HuH-7 (cell line): ENCODE measurements at regions not wholly inside any gene's neighbourhood (a gene's known extent, or its start where the extent isn't known, plus 50 kb on each side); places are given as distances from the start of the nearest gene placed in this dataset.
"Not testable (repeated sequence)": the region's sequence is repeated elsewhere in the genome, so short reads cannot be mapped to it uniquely, and the experiment has no call there.

ENCODE experiments used
- DNase-seq: peaks from one replicate; pipeline ENCODE4 v3.0.0; 2011; ENCODE audit warnings: low spot score

DNA sequence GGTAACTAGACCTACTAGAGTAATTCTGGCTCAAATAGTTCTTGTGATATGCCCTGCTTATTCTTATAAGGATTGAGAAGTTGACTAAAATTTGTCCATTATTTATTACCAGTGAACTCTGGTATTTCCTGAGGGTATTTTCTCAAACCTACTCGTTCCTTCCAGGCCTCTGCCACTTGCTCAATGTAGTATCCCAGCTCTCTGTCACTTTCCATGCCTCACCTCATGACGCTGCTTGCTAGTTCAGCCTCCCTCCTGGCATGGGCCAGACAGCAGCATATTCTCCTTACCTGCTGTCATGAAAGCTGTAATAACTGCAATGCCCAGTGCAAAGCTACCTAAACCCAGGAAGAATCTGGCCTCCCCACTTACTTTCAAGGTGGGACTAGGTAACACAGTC, 602.9 kb upstream of the ADAMTS5 start:
- DNase-seq, result no peak

DNA sequence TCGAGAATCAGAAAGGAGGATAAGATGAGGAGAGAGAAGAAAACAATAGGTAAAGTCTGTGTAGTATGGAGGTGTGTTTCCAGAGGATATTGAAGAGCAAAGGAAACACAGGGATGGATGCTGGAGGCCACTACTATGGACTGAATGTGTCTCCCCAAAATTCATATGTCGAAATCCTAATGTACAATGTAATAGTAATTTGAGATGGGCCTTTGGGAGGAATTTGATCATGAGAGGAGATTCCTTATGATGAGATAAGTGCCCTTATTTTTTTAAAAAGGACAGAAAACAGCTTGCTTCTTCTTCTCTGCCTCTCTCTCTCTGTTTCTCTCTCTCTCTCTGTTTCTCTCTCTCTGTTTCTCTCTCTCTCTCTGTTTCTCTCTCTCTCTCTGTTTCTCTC, 602.2 kb upstream of the ADAMTS5 start:
- DNase-seq, result no peak

- DNase-seq, result no peak
Measured at GRCh38 chr21:27567381-27567780, 600.5 kb upstream of the ADAMTS5 start.

GRCh38 chr21:27566521-27566920, 599.6 kb upstream of the ADAMTS5 start:
- DNase-seq, result no peak

GRCh38 chr21:27565364-27565763, 598.5 kb upstream of the ADAMTS5 start:
- DNase-seq, result no peak

GRCh38 chr21:27564684-27565301, 597.9 kb upstream of the ADAMTS5 start:
- peak; percentile 1 for DNase-seq

GRCh38 chr21:27562303-27562702, 595.4 kb upstream of the ADAMTS5 start:
- DNase-seq, result no peak

GRCh38 chr21:27561116-27561515, 594.2 kb upstream of the ADAMTS5 start:
- no peak for DNase-seq

DNA sequence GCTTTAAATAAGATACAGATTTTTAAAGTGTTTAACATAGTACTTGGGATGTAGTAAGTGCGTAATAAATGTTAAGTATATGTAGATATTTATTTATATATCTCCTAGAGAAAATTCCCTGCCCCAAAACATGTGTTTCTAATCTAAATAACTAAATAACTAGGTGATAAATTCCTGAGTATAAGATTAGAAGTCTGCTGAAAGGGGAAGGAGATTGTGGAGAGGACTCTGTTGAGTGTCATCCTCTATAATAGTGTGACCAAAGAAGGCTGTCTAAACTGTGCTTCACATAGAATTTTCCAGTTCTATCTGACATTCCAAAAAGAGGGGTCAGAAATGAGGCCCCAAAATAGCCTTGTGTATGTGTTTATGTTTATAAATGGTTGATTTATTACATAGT, 590.5 kb upstream of the ADAMTS5 start:
- DNase-seq, result no peak

- DNase-seq, result no peak
Measured at GRCh38 chr21:27555996-27556395, 589.1 kb upstream of the ADAMTS5 start.

DNA sequence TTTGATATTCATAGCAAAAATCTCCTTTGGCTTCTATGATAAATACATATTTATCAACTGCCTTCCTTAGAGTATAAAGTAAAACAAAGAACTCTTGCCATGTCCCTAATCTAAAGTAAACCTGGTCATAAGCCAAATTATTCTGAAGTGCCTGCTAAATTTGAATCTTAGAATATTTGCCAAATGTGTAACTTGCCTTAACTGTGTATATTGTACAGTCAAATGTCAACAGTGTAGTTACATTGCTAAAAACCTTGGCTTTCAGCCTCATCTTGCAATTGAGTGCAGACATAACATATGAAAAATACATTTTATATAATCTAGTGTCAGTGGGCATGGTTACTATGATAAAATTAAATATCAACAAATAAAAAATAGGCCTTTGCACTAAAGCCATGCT, 583.4 kb upstream of the ADAMTS5 start:
- no peak for DNase-seq

GRCh38 chr21:27548486-27548885, 581.6 kb upstream of the ADAMTS5 start:
- DNase-seq, result no peak

DNA sequence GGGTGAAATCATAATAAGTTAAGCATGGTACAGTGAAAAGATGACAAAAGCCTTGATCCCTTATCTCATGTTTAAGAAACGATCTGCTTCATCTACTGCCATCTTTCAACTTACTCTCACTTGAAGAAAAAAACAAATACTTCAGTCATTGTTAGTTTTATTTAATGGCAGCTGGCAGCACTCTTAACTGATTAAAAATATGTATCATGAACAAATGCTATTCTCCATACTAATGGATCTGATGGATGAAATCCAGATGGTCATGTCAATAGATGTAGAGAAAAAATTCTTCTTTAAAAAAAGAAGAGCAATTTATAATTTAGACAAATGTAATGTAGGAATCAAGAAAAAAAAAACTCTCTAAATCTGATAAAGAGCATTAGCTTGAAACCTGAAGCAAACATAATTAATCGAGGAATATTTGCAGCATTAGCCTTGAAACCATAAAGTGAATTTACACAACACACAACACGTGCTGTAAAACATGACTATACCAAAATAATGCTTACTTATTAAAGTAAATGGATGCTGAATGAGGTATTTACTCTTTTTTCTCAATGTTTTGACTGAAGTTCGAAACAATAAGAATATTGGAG, 579.0 kb upstream of the ADAMTS5 start:
- no peak for DNase-seq

DNA sequence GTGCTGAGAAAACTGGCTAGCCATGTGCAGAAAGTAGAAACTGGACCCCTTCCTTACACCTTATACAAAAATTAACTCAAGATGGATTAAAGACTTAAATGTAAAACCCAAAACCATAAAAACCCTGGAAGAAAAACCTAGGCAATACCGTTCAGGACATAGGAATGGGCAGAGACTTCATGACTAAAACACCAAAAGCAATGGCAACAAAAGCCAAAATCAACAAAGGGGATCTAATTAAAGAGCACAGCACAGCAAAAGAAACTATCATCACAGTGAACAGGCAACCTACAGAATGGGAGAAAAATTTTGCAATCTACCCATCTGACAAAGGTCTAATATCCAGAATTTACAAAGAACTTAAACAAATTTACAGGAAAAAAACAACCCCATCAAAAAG, 575.2 kb upstream of the ADAMTS5 start:
- DNase-seq, result not testable (repeated sequence)

- no peak for DNase-seq
Measured at GRCh38 chr21:27536319-27536718, 569.4 kb upstream of the ADAMTS5 start.

DNA sequence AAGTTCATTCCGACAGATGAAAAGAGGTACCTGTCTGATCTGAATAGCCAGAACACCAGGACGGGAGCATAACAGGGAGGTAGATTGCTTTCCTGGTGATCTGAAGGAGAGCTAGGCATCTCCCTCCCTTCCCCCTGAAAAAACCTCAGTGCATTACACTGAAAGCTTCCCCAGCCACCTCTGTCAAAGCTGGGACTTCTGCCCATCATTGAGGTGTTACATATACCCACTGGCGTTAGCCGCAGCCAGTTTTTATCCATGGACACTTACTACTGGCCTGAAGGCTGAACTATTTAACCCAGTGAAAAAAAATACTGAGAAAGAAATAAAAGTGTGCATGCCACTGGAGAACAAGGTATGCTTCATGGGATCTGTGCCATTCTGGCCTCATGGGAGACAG, 568.3 kb upstream of the ADAMTS5 start:
- DNase-seq, result no peak

DNA sequence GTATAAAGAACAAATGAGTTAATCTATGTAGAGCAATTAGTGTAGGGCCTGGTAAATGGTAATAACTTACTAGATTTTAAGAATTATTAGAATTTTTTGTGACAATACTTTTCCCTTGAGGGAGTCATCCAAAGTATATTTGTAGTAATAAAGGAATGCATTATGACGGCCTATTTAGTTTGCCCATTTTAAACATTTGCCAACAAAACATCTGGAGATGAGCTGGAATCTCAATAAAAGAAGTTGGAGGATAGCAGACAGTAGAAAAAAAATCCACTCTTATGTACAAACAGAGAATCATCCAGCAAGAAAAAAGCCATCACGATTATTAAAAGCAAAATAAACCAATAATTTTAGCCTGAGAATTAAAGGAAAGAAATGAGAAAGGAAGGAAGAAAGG, 567.3 kb upstream of the ADAMTS5 start:
- no peak for DNase-seq

DNA sequence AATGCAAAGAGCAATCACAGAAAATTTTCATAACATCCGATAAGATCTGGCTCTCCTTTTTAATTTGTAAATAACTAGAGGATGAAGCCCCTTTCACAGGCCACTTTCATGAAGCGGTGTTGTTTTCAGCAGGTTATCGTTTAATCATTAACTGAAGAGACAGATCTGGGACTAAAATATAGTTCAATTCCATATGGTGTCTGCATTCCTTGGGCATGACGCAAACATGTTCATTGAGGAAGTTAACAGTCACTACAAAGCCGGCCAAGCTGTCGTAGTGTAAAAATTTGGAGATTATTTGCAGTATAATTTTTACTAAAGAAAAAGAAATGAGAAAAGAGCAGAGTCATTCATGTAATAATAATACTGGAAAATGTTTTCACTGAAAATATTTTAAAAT, 565.2 kb upstream of the ADAMTS5 start:
- peak; percentile 16 for DNase-seq

GRCh38 chr21:27528697-27529096, 561.8 kb upstream of the ADAMTS5 start:
- no peak for DNase-seq

DNA sequence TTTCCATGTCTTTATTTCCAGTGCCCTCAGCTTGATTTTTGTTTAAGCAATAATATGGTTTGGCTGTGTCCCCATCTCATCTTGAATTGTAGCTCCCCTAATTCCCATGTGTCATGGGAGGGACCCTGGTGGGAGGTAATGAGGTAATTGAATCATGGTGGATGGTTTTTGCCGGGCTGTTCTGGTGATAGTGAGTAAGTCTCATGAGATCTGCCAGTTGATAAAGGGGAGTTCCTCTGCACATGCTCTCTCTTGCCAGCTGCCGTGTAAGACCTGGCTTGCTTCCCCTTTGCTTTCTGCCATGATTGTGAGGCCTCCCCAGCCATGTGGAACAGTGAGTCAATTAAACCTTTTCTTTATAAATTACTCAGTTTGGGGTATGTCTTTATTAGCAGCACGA, 559.6 kb upstream of the ADAMTS5 start:
- DNase-seq, result no peak

DNA sequence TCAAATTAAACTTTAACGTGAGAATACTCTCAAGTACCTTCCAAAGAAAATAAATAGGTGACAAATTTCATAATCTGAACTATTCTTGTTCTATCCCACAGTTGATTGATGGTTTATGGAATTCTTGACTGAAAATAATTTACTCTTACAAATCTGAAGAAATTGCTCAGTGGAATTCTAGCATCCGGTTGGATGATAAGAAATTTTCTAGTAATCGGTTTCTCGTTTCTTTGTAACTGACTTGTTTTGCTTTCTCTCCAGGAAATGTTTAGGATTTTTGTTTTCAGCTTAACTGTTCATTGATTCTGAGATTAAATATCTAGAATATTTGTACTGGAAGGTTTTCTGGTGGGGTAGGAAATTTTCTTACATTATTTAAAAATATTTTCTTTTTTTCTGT, 558.9 kb upstream of the ADAMTS5 start:
- no peak for DNase-seq

DNA sequence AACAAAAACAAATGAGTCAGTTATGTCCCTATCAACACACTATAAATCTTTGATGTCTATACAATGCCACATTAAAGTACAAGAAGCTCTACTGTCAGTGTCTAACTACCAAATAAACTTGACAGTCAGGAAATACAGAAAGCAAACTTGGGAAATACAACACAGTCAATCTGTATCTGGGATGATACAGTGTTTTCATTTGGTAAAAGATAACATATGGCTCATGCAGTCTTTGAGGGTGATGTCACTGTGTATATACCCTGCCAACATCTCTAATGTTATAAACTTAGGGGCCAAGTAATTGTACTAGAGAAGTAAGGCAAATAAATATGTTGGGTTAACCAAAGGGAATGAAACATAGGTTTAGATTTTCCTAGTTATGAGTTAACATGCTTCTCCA, 552.5 kb upstream of the ADAMTS5 start:
- no peak for DNase-seq

- not testable (repeated sequence) for DNase-seq
Measured at GRCh38 chr21:27517177-27517576, 550.3 kb upstream of the ADAMTS5 start.

GRCh38 chr21:27515676-27516075, 548.8 kb upstream of the ADAMTS5 start:
- no peak for DNase-seq
